K562 (cell line): ENCODE measurements at regions not wholly inside any gene's neighbourhood (a gene's known extent, or its start where the extent isn't known, plus 50 kb on each side); places are given as distances from the start of the nearest gene placed in this dataset.

Source experiments
- ATAC-seq: fragments of 200-7000 bp; cut with Tn5 transposase; 3 replicates; pipeline ENCODE4 v1.9.1; 2020; ENCODE audit warnings: moderate library complexity
- BruUV-seq: library from RNA; stranded (reverse); fragments of 400-500 nt; replicated peaks from 2 replicates; lab custom pipeline; 2021; lab: Mats Ljungman, UMichigan
- CTCF ChIA-PET: fragments of 300-600 bp; formaldehyde crosslinking; extraction: SDS; loops from one replicate; lab custom pipeline; 2021; ENCODE audit warnings: low intra/inter-chr PET ratio; lab: Yijun Ruan, JAX
- POLR2A ChIA-PET: fragments of 300-600, 350-650 bp; sonication (Branson Sonifier 250); formaldehyde crosslinking; extraction: SDS; loops from one replicate; lab custom pipeline; 2021; ENCODE audit warnings: antibody characterized with exemption, inconsistent platforms; lab: Yijun Ruan, JAX
- DNase-seq, 4 experiments: peaks; one replicate each; pipeline versions ENCODE4 v3.0.0 to v3.0.0-alpha.2; 2011 to 2018; ENCODE audit warnings: low spot score in 3 of 4, mixed read lengths in 3 of 4; ENCODE audit errors: extremely low read depth in 1 of 4
- FAIRE-seq: peaks from 2 replicates; lab custom pipeline; 2011; peaks lifted over from hg19 to GRCh38; lab: Jason Lieb, UNC
- H2AFZ ChIP-seq: 2 replicates; pipeline ENCODE4 v1.6.0; 2011; ENCODE audit warnings: low read depth, low read length, control low read depth, inconsistent platforms
- H3K27ac ChIP-seq: fragments of 200-600 bp; 3 replicates; pipeline ENCODE4 v1.8.0; 2011; ENCODE audit warnings: low read depth, mild to moderate bottlenecking, control low read depth, inconsistent platforms, low read length, moderate library complexity, mixed read lengths; ENCODE audit errors: extremely low read depth
- H3K27me3 ChIP-seq, 2 experiments: fragments of 300-600 bp in 1 of 2; 2 replicates in 1 of 2; 3 replicates in 1 of 2; pipeline versions ENCODE4 v1.6.0 to v1.8.0; 2011; ENCODE audit warnings: inconsistent platforms in 2 of 2, low read length in 2 of 2, mild to moderate bottlenecking in 1 of 2, mixed read lengths in 1 of 2, moderate library complexity in 1 of 2; ENCODE audit not compliant: control insufficient read depth in 2 of 2, insufficient read depth in 2 of 2
- H3K36me3 ChIP-seq: fragments of 300-600 bp; 3 replicates; pipeline ENCODE4 v1.8.0; 2011; ENCODE audit warnings: mild to moderate bottlenecking, low read length, inconsistent platforms; ENCODE audit not compliant: control insufficient read depth, insufficient read depth
- H3K4me1 ChIP-seq, 2 experiments: fragments of 200-600 bp in 1 of 2; replicated peaks in 1 of 2; 2 replicates in 1 of 2; 3 replicates in 1 of 2; pipeline versions ENCODE4 v1.5.1 to v1.8.0; 2011; ENCODE audit warnings: inconsistent platforms in 2 of 2, low read length in 2 of 2, mild to moderate bottlenecking in 1 of 2, mixed read lengths in 1 of 2, moderate library complexity in 1 of 2; ENCODE audit not compliant: control insufficient read depth in 2 of 2, insufficient read depth in 2 of 2
- H3K4me2 ChIP-seq: 2 replicates; pipeline ENCODE4 v1.6.1; 2011; ENCODE audit warnings: low read length, control low read depth, inconsistent platforms, mixed read lengths; ENCODE audit not compliant: insufficient read depth
- H3K4me3 ChIP-seq: fragments of 200-600 bp; sonication (generic), shearing (Covaris generic); 2 replicates; pipeline ENCODE4 v1.5.1; 2016; ENCODE audit warnings: control low read depth, inconsistent platforms
- H3K79me2 ChIP-seq: fragments of 200-600 bp; 3 replicates; pipeline ENCODE4 v1.8.0; 2011; ENCODE audit warnings: low read length, inconsistent platforms; ENCODE audit not compliant: control insufficient read depth, insufficient read depth
- H3K9ac ChIP-seq, 2 experiments: 2 replicates each; pipeline versions ENCODE4 v1.6.0 to v1.6.1; 2011; ENCODE audit warnings: low read depth in 2 of 2, low read length in 2 of 2, control low read depth in 1 of 2, inconsistent platforms in 1 of 2, mild to moderate bottlenecking in 1 of 2, mixed read lengths in 1 of 2; ENCODE audit not compliant: insufficient read depth in 1 of 2
- H3K9me1 ChIP-seq: one replicate; pipeline ENCODE4 v1.6.0; 2011; ENCODE audit warnings: inconsistent platforms, mild to moderate bottlenecking, low read length, moderate library complexity; ENCODE audit not compliant: control insufficient read depth, insufficient read depth
- H3K9me3 ChIP-seq: replicated peaks from 2 replicates; pipeline ENCODE4 v1.5.1; 2011; ENCODE audit warnings: low read depth, low read length, inconsistent platforms; ENCODE audit not compliant: control insufficient read depth, insufficient read depth
- H4K20me1 ChIP-seq: replicated peaks from 2 replicates; pipeline ENCODE4 v1.6.1; 2011; ENCODE audit warnings: low read length, inconsistent platforms, mixed read lengths; ENCODE audit not compliant: control insufficient read depth, insufficient read depth
- E4F1 ChIP-seq: fragments of 250-450 bp; sonication (Bioruptor Pico); IDR thresholded peaks from 2 replicates; pipeline ENCODE4 v1.5.0; 2021; ENCODE audit warnings: mild to moderate bottlenecking, borderline replicate concordance
- MAX ChIP-seq: sonication (generic); formaldehyde crosslinking; IDR thresholded peaks from 2 replicates; pipeline ENCODE4 v1.9.0; 2022; ENCODE audit warnings: mild to moderate bottlenecking, missing genetic modification reagents
- MCM2 ChIP-seq: fragments of 450-650 bp; IDR thresholded peaks from 2 replicates; pipeline ENCODE4 v1.6.1; 2017; ENCODE audit warnings: low read depth, mild to moderate bottlenecking
- NFIX ChIP-seq: fragments of 250-450 bp; sonication (Bioruptor Pico); IDR thresholded peaks from 2 replicates; pipeline ENCODE4 v1.4.0; 2020; ENCODE audit warnings: low read depth, mild to moderate bottlenecking, moderate library complexity
- PCBP2 ChIP-seq: fragments of 200-400 bp; formaldehyde crosslinking; IDR thresholded peaks from 2 replicates; pipeline ENCODE4 v1.6.1; 2018; ENCODE audit warnings: low read length, low read depth, mild to moderate bottlenecking, moderate library complexity; ENCODE audit not compliant: poor library complexity, severe bottlenecking
- POU5F1 ChIP-seq: fragments of 150-350 bp; IDR thresholded peaks from 2 replicates; pipeline ENCODE4 v1.6.1; 2014; ENCODE audit warnings: borderline replicate concordance, low read length, low read depth, mild to moderate bottlenecking; ENCODE audit not compliant: partially characterized antibody
- RBM15 ChIP-seq: fragments of 200-400 bp; formaldehyde crosslinking; IDR thresholded peaks from 2 replicates; pipeline ENCODE4 v1.6.1; 2018; ENCODE audit warnings: mild to moderate bottlenecking, low read length, moderate library complexity; ENCODE audit not compliant: insufficient read depth
- RBM17 ChIP-seq: fragments of 200-400 bp; formaldehyde crosslinking; IDR thresholded peaks from 2 replicates; pipeline ENCODE4 v1.6.1; 2017; ENCODE audit warnings: low read depth, mild to moderate bottlenecking, low read length, borderline replicate concordance
- THRAP3 ChIP-seq: fragments of 450-650 bp; IDR thresholded peaks from 2 replicates; pipeline ENCODE4 v1.6.1; 2016; ENCODE audit warnings: mild to moderate bottlenecking, inconsistent platforms, borderline replicate concordance
- YY1 ChIP-seq, 3 experiments: IDR thresholded peaks; 2 replicates each; pipeline ENCODE4 v1.6.1; 2011; ENCODE audit warnings: low read length in 2 of 3, mild to moderate bottlenecking in 2 of 3, moderate library complexity in 2 of 3, borderline replicate concordance in 1 of 3, control low read depth in 1 of 3, low read depth in 1 of 3; ENCODE audit not compliant: insufficient read depth in 3 of 3, insufficient replicate concordance in 2 of 3, control insufficient read depth in 1 of 3, insufficient read length in 1 of 3; ENCODE audit errors: extremely low read depth in 1 of 3
- ZNF133 ChIP-seq: fragments of 250-450 bp; sonication (Bioruptor Pico); IDR thresholded peaks from 2 replicates; pipeline ENCODE4 v1.4.0; 2020; ENCODE audit warnings: mild to moderate bottlenecking
- ZNF583 ChIP-seq: fragments of 250-450 bp; sonication (Bioruptor Pico); IDR thresholded peaks from 2 replicates; pipeline ENCODE4 v1.4.0; 2020
- ZNF75A ChIP-seq: fragments of 450-650 bp; formaldehyde crosslinking; IDR thresholded peaks from 2 replicates; pipeline ENCODE4 v1.4.0; 2020; ENCODE audit warnings: mild to moderate bottlenecking
- WGBS: fragments of 100-300 bp; shearing (Covaris generic); methylation state at CpG from one replicate; pipeline ENCODE4 v1.1.6; 2016; ENCODE audit warnings: low coverage, mixed read lengths; ENCODE audit not compliant: insufficient coverage; ENCODE audit errors: missing lambda C conversion rate; 5-methylcytosine and 5-hydroxymethylcytosine counted together
- in situ Hi-C: fragments of 300-500 bp; cut with MboI; formaldehyde crosslinking; loops from 4 replicates; pipeline ENCODE4 v1.15.0; 2018; ENCODE audit warnings: inconsistent platforms, mixed read lengths
- intact Hi-C: fragments of 100-400 bp; cut with micrococcal nuclease; formaldehyde crosslinking; loops from 2 replicates; pipeline ENCODE4 v1.14.2; 2022

GRCh38 chr4:173466101-173466500 is 63.9 kb downstream of the HAND2 start:
- FAIRE-seq (no peak), DNase-seq (no peak), ATAC-seq (no peak)
- ChIA-PET CTCF (no interaction called here), POLR2A (no interaction called here)
- Histone ChIP-seq H3K27ac (no peak overlapping the region), H3K79me2 (no peaks in the 10 kb centered on the region), H3K4me2 (no peak overlapping the region), H3K9me3 (no peaks in the 10 kb centered on the region), H2AFZ (no peak overlapping the region), H3K9me1 (no peaks in the 10 kb centered on the region), H3K36me3 (no peaks in the 10 kb centered on the region), H3K4me1 (peaks cover 0 to 6% of the 10 kb centered on the region in 2 experiments; a peak in 3 of 5 replicates), H3K4me3 (no peak overlapping the region), H3K27me3 (no peaks in the 10 kb centered on the region; a peak in 1 of 5 replicates), H3K9ac (no peak overlapping the region), H4K20me1 (no peaks in the 10 kb centered on the region)
- in situ Hi-C loops, result no loop called here
- intact Hi-C loops, result no loop called here
- WGBS, result 5% methylated on average over 2 of the region's 2 CpGs
- no peak for TF ChIP-seq MAX (CRISPR knock-in tag)
- TF ChIP-seq YY1 (IDR thresholded peaks at IDR 0.05; ENCODE audit: borderline replicate concordance in 1 of 3, control insufficient read depth in 1 of 3, extremely low read depth in 1 of 3, insufficient read depth in 3 of 3, insufficient read length in 1 of 3, insufficient replicate concordance in 2 of 3, low read depth in 1 of 3, low read length in 2 of 3), result no peak
- no peak for TF ChIP-seq PCBP2
- no TSS peak for BruUV-seq

DNA sequence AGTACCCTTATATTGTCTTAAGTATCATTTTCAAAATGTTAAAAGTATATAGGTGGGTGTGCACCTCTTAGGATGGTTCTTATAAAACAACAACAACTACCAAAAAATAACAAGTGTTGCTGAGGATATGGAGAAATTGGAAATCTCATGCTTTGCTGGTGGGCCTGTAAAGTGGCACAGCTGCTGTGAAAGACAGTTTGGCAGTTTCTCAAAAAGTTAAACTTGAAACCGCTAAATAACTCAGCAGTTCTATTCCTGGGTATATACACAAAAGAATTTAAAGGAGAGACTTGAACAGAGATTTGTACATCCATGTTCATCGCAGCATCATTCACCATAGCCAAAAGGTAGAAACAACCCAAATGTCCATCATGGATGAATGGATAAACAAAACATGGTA is 65.5 kb downstream of the HAND2 start:
- POLR2A ChIA-PET, result no interaction called here
- CTCF ChIA-PET, result no interaction called here

More for the DNA sequence above, 65.5 kb downstream of the HAND2 start:
- no peak overlapping the region for H3K4me3 ChIP-seq
- H4K20me1 ChIP-seq, result no peaks in the 10 kb centered on the region
- intact Hi-C loops, result loop anchor here (5.0 kb wide), 1 partner anchor 42 kb away; no protein-coding TSS in a partner anchor
- DNase-seq (no peak), FAIRE-seq (no peak)
- no peak overlapping the region for H3K9ac ChIP-seq
- H3K27ac ChIP-seq, result no peak overlapping the region
- BruUV-seq, result no TSS peak
- in situ Hi-C loops, result no loop called here
- no peaks in the 10 kb centered on the region for H3K79me2 ChIP-seq
- no peaks in the 10 kb centered on the region for H3K36me3 ChIP-seq
- no peaks in the 10 kb centered on the region; a peak in 1 of 5 replicates for H3K27me3 ChIP-seq
- TF ChIP-seq ZNF133 (CRISPR knock-in tag) (no peak), ZNF75A (CRISPR knock-in tag) (no peak), RBM15 (no peak), NFIX (CRISPR knock-in tag) (no peak), ZNF583 (CRISPR knock-in tag) (no peak), E4F1 (CRISPR knock-in tag) (no peak), RBM17 (no peak), THRAP3 (no peak), MCM2 (no peak), POU5F1 (no peak)
- TF ChIP-seq, all 486 proteins: peak for 0
- H3K9me1 ChIP-seq, result no peaks in the 10 kb centered on the region
- 68% methylated on average over 2 of the region's 2 CpGs for WGBS
- H3K4me1 ChIP-seq, result peaks cover 0 to 12% of the 10 kb centered on the region in 2 experiments; a peak in 3 of 5 replicates
- no peak overlapping the region for H2AFZ ChIP-seq
- no peak overlapping the region for H3K4me2 ChIP-seq
- no peaks in the 10 kb centered on the region for H3K9me3 ChIP-seq
- no peak for ATAC-seq
